Adrenal gland (tissue), 5 donors: ENCODE measurements at regions not wholly inside any gene's neighbourhood (a gene's known extent, or its start where the extent isn't known, plus 50 kb on each side); places are given as distances from the start of the nearest gene placed in this dataset.

Experiments
- POLR2A ChIP-seq, 2 donors: fragments of 450-650 bp; IDR thresholded peaks; one replicate each; pipeline ENCODE4 v1.6.1; 2017; ENCODE audit warnings: antibody characterized with exemption in 2 of 2, mild to moderate bottlenecking in 2 of 2, moderate library complexity in 1 of 2
- TF ChIP-seq, protein P1 (sequence below), 6 experiments: fragments of 450-650 bp in 4 of 6; fragments of 200-600 bp in 2 of 6; sonication (generic) in 1 of 6; IDR thresholded peaks; 1 replicate in 5 of 6; 2 replicates in 1 of 6; pipeline versions ENCODE4 v1.5.1 to v1.8.0; 2016 to 2021; ENCODE audit warnings: antibody characterized with exemption in 6 of 6, mild to moderate bottlenecking in 2 of 6, moderate library complexity in 1 of 6
- donor health status: DM: no; HTN: no; CAD: no.

DNA sequence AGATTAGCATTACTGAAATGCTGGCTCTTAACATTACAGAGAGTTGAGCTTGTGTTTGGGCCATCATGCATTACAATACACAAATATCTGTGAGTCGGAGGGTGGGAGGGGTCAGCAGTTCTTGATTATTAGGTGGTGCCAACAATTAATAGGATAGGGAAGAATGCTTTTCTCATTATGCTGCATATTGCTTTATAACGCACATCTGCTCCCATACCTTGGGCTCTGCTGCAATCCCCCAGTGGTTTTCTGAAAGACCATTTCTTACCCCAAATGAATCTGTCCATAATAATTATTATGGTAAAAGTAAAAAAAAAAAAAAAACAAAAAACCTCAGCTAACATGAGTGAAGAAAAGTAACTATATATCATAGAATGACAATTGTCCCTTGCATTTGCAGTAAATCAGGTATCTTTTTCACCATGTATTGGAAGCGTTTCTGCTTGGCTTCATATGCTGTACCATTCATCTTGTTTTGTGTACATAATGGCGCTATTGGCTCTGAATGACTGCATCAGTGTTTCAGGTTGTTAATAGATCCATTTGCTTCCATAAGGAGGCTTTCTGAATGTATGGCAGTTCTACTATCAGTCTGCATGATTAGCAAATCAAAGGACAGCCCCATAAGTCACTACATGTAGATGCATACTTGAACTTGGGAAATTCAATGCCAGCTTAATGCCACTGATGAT is 75.9 kb downstream of the CAVIN4 start:
- TF ChIP-seq, protein P1, sequence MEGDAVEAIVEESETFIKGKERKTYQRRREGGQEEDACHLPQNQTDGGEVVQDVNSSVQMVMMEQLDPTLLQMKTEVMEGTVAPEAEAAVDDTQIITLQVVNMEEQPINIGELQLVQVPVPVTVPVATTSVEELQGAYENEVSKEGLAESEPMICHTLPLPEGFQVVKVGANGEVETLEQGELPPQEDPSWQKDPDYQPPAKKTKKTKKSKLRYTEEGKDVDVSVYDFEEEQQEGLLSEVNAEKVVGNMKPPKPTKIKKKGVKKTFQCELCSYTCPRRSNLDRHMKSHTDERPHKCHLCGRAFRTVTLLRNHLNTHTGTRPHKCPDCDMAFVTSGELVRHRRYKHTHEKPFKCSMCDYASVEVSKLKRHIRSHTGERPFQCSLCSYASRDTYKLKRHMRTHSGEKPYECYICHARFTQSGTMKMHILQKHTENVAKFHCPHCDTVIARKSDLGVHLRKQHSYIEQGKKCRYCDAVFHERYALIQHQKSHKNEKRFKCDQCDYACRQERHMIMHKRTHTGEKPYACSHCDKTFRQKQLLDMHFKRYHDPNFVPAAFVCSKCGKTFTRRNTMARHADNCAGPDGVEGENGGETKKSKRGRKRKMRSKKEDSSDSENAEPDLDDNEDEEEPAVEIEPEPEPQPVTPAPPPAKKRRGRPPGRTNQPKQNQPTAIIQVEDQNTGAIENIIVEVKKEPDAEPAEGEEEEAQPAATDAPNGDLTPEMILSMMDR (IDR thresholded peaks at IDR 0.05), result no peak
- TF ChIP-seq POLR2A (IDR thresholded peaks at IDR 0.05), result no peak
